Gastroesophageal sphincter (tissue), 4 donors: ENCODE measurements at regions not wholly inside any gene's neighbourhood (a gene's known extent, or its start where the extent isn't known, plus 50 kb on each side); places are given as distances from the start of the nearest gene placed in this dataset.

Source experiments
- ATAC-seq: fragments of 150-250 bp; one replicate; pipeline ENCODE4 v1.9.1; 2016; ENCODE audit warnings: mild to moderate bottlenecking, moderate library complexity
- H3K27ac ChIP-seq, 4 donors: fragments of 200-600 bp; sonication (generic) in 3 of 4; 1 replicate in 3 of 4; 2 replicates in 1 of 4; pipeline ENCODE4 v1.5.1; 2016 to 2019
- H3K27me3 ChIP-seq: fragments of 200-600 bp; sonication (generic); one replicate; pipeline ENCODE4 v1.5.1; 2019
- H3K36me3 ChIP-seq, 2 donors: fragments of 200-600 bp; sonication (generic); one replicate each; pipeline ENCODE4 v1.5.1; 2019; ENCODE audit warnings: control low read depth in 1 of 2
- H3K4me1 ChIP-seq, 3 donors: fragments of 200-600 bp; sonication (generic); 1 replicate in 2 of 3; 2 replicates in 1 of 3; pipeline ENCODE4 v1.5.1; 2016 to 2019; ENCODE audit warnings: control low read depth in 2 of 3
- H3K4me3 ChIP-seq, 2 donors: fragments of 200-600 bp; sonication (generic); one replicate each; pipeline ENCODE4 v1.5.1; 2019; ENCODE audit warnings: mild to moderate bottlenecking in 1 of 2, moderate library complexity in 1 of 2
- H3K9me3 ChIP-seq, 3 donors: fragments of 200-600 bp; sonication (generic); one replicate each; pipeline ENCODE4 v1.5.1; 2017 to 2019; ENCODE audit warnings: control low read depth in 2 of 3
- EP300 ChIP-seq: sonication (generic); formaldehyde crosslinking; IDR thresholded peaks from one replicate; pipeline ENCODE4 v1.6.1; 2017; ENCODE audit warnings: antibody characterized with exemption, mild to moderate bottlenecking
- POLR2A ChIP-seq, 2 donors: fragments of 450-650 bp; IDR thresholded peaks; one replicate each; pipeline ENCODE4 v1.6.1; 2017; ENCODE audit warnings: antibody characterized with exemption in 2 of 2, mild to moderate bottlenecking in 2 of 2, moderate library complexity in 1 of 2
- POLR2AphosphoS5 ChIP-seq: sonication (generic); formaldehyde crosslinking; IDR thresholded peaks from one replicate; pipeline ENCODE4 v1.6.1; 2017; ENCODE audit warnings: antibody characterized with exemption
- WGBS, 2 donors: methylation state at CpG; one replicate each; pipeline ENCODE4 v1.1.5; 2018; ENCODE audit warnings: low coverage in 1 of 2; 5-methylcytosine and 5-hydroxymethylcytosine counted together
- TF ChIP-seq, protein P1 (sequence below), 4 experiments: fragments of 200-600 bp in 2 of 4; fragments of 450-650 bp in 2 of 4; sonication (generic) in 1 of 4; IDR thresholded peaks; one replicate each; pipeline ENCODE4 v1.5.1; 2017 to 2019; ENCODE audit warnings: antibody characterized with exemption in 4 of 4, mild to moderate bottlenecking in 2 of 4, moderate library complexity in 2 of 4

- H3K9me3 ChIP-seq: peaks cover 0 to 10% (median 0%) of the 10 kb centered on the region in 3 donors
- no peak for ATAC-seq
- no peaks in the 10 kb centered on the region for H3K27me3 ChIP-seq
- 70% methylated on average over 1 of the region's 1 CpG; no CpG with 5 or more reads in 1 of the 2 donors for WGBS, 2 donors
- no peak overlapping the region for H3K4me3 ChIP-seq
- no peaks in the 10 kb centered on the region for H3K36me3 ChIP-seq
- TF ChIP-seq POLR2AphosphoS5 (no peak), POLR2A (IDR thresholded peaks at IDR 0.05) (no peak), EP300 (no peak)
- TF ChIP-seq, protein P1, sequence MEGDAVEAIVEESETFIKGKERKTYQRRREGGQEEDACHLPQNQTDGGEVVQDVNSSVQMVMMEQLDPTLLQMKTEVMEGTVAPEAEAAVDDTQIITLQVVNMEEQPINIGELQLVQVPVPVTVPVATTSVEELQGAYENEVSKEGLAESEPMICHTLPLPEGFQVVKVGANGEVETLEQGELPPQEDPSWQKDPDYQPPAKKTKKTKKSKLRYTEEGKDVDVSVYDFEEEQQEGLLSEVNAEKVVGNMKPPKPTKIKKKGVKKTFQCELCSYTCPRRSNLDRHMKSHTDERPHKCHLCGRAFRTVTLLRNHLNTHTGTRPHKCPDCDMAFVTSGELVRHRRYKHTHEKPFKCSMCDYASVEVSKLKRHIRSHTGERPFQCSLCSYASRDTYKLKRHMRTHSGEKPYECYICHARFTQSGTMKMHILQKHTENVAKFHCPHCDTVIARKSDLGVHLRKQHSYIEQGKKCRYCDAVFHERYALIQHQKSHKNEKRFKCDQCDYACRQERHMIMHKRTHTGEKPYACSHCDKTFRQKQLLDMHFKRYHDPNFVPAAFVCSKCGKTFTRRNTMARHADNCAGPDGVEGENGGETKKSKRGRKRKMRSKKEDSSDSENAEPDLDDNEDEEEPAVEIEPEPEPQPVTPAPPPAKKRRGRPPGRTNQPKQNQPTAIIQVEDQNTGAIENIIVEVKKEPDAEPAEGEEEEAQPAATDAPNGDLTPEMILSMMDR (IDR thresholded peaks at IDR 0.05): no peak
- no peak overlapping the region for H3K27ac ChIP-seq
- no peaks in the 10 kb centered on the region for H3K4me1 ChIP-seq
These were observed 1360.0 kb downstream of the TECRL start for GRCh38 chr4:63049278-63049677.

DNA sequence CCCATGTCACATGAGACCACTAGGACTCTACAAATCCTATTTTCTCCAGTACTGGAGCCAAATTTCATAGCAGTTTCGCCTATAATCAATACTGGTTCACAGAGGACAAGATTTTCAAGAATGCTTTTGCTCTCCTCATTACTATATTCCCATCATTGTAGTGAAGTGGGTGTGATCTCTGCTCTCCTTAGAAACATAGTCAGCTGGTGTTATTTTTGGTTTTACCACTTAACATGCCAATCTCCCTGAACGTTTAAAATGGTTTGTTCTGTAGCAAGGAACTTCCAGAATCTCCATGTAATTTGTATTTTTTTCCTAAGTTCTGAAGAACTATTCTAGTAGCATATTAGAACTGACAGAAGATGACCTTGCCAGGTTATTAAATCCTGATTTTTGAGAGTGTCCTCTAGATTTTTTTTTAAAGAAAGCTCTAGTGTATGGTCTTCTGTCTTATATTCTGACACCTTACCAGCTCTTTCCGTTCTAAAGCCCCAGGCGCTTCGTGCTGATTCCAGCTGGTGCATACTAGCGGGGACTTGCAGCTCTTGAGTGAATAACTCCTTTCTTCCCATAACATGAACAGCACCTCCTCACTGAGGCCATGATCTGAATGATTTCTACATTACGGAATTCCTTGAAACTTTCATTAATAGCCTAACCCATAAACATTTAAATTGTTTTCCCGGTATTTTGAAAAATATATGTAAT, 1372.9 kb downstream of the TECRL start:
- Histone ChIP-seq H3K36me3 (no peaks in the 10 kb centered on the region), H3K4me3 (no peak overlapping the region), H3K4me1 (no peaks in the 10 kb centered on the region), H3K9me3 (no peaks in the 10 kb centered on the region), H3K27me3 (no peaks in the 10 kb centered on the region), H3K27ac (no peak overlapping the region)
- 69 to 70% methylated on average over 8 of the region's 8 CpGs for WGBS, 2 donors
- no peak for ATAC-seq
- TF ChIP-seq POLR2AphosphoS5 (no peak), POLR2A (IDR thresholded peaks at IDR 0.05) (no peak), EP300 (no peak)
- TF ChIP-seq, protein P1 (IDR thresholded peaks at IDR 0.05): no peak

DNA sequence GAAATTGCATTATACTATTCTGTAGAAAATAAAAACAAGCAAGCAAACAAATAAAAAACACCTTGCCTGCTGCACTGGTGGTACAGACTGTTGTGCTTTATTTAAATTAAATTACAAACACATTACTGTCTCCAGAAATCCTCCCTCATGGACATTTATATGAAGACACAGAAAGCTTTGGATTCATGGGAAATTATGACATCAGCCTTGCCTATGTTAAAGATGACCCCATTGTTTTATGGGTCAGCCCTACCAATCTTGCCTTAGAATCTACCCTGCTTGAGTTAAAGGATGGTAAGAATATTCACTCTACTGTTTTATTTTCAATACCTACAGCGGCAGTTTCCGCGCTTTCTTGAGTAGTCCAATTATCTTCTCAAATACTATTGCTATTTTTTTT, 1379.9 kb downstream of the TECRL start:
- 61 to 92% methylated on average over 2 to 3 of the region's 3 CpGs for WGBS, 2 donors
- ATAC-seq: no peak

DNA sequence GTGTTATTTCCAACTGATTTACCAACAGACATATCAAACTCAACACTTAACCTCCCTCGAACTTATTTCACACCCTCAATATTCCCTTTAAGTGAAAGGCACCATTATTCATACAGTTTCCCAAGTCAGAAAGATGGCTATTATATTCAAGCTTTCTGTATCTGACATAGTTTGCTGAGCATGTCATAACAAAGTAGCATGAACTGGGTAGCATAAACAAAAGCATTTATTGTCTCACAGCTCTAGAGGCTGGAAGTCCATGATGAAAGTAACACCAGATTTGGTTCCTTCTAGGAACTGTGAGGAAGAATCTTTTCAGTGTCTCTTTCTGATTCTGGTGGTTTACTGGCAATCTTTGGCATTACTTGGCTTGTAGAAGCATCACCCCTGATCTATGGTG, 1388.6 kb downstream of the TECRL start:
- 71 to 86% methylated on average over 1 of the region's 1 CpG for WGBS, 2 donors

More for the DNA sequence above, 1379.9 kb downstream of the TECRL start:
- Histone ChIP-seq H3K27me3 (no peaks in the 10 kb centered on the region), H3K36me3 (no peaks in the 10 kb centered on the region), H3K27ac (no peak overlapping the region), H3K4me3 (no peak overlapping the region), H3K9me3 (no peaks in the 10 kb centered on the region), H3K4me1 (no peaks in the 10 kb centered on the region)
- no peak for TF ChIP-seq POLR2A (IDR thresholded peaks at IDR 0.05)
- TF ChIP-seq EP300: no peak
- TF ChIP-seq, protein P1 (IDR thresholded peaks at IDR 0.05): no peak
- TF ChIP-seq POLR2AphosphoS5: no peak

More for the DNA sequence above, 1388.6 kb downstream of the TECRL start:
- Histone ChIP-seq H3K9me3 (no peaks in the 10 kb centered on the region), H3K4me3 (no peak overlapping the region), H3K4me1 (no peaks in the 10 kb centered on the region), H3K27ac (no peak overlapping the region), H3K36me3 (no peaks in the 10 kb centered on the region), H3K27me3 (no peaks in the 10 kb centered on the region)
- no peak for ATAC-seq
- TF ChIP-seq, protein P1 (IDR thresholded peaks at IDR 0.05): no peak
- TF ChIP-seq EP300 (no peak), POLR2A (IDR thresholded peaks at IDR 0.05) (no peak), POLR2AphosphoS5 (no peak)
